Ureter (tissue), 1 donor: ENCODE measurements at regions not wholly inside any gene's neighbourhood (a gene's known extent, or its start where the extent isn't known, plus 50 kb on each side); places are given as distances from the start of the nearest gene placed in this dataset.
"Not testable (repeated sequence)": the region's sequence is repeated elsewhere in the genome, so short reads cannot be mapped to it uniquely, and the experiment has no call there.

Experiments
- DNase-seq: peaks from one replicate; pipeline ENCODE4 v3.0.0-alpha.2; 2020; ENCODE audit warnings: low spot score
- donor health status: DM: yes; HTN: yes; CAD: no.

GRCh38 chr13:88417801-88418200 is 746.6 kb downstream of the SLITRK5 start:
- DNase-seq, result no peak

GRCh38 chr13:88424463-88424862 is 753.3 kb downstream of the SLITRK5 start:
- DNase-seq, result no peak

GRCh38 chr13:88426661-88427060 is 755.5 kb downstream of the SLITRK5 start:
- DNase-seq, result no peak

GRCh38 chr13:88429862-88430261 is 758.7 kb downstream of the SLITRK5 start:
- no peak for DNase-seq

GRCh38 chr13:88434953-88435352 is 763.8 kb downstream of the SLITRK5 start:
- DNase-seq, result no peak

GRCh38 chr13:88436974-88437373 is 765.8 kb downstream of the SLITRK5 start:
- no peak for DNase-seq

GRCh38 chr13:88450515-88450914 is 779.3 kb downstream of the SLITRK5 start:
- no peak for DNase-seq

- no peak for DNase-seq
These were observed 785.0 kb downstream of the SLITRK5 start for GRCh38 chr13:88456151-88456550.

GRCh38 chr13:88459331-88459730 is 788.2 kb downstream of the SLITRK5 start:
- DNase-seq, result no peak

GRCh38 chr13:88461272-88462009 is 790.3 kb downstream of the SLITRK5 start:
- no peak for DNase-seq

GRCh38 chr13:88464851-88465250 is 793.7 kb downstream of the SLITRK5 start:
- DNase-seq, result no peak

- no peak for DNase-seq
These were observed 801.1 kb downstream of the SLITRK5 start for GRCh38 chr13:88472316-88472715.

- no peak for DNase-seq
These were observed 812.0 kb downstream of the SLITRK5 start for GRCh38 chr13:88483202-88483601.

- no peak for DNase-seq
These were observed 836.7 kb downstream of the SLITRK5 start for GRCh38 chr13:88507909-88508308.

GRCh38 chr13:88512993-88513392 is 841.8 kb downstream of the SLITRK5 start:
- DNase-seq, result not testable (repeated sequence)

GRCh38 chr13:88526186-88526852 is 855.1 kb downstream of the SLITRK5 start:
- DNase-seq, result no peak

GRCh38 chr13:88526853-88527215 is 855.7 kb downstream of the SLITRK5 start:
- no peak for DNase-seq

- no peak for DNase-seq
These were observed 870.8 kb downstream of the SLITRK5 start for GRCh38 chr13:88541994-88542393.

GRCh38 chr13:88544836-88545235 is 873.7 kb downstream of the SLITRK5 start:
- no peak for DNase-seq

GRCh38 chr13:88552966-88553365 is 881.8 kb downstream of the SLITRK5 start:
- DNase-seq, result no peak

- DNase-seq, result no peak
These were observed 894.4 kb downstream of the SLITRK5 start for GRCh38 chr13:88565566-88565965.

- DNase-seq, result no peak
These were observed 914.7 kb downstream of the SLITRK5 start for GRCh38 chr13:88585861-88586260.

- no peak for DNase-seq
These were observed 915.1 kb downstream of the SLITRK5 start for GRCh38 chr13:88586263-88586662.

- DNase-seq, result no peak
These were observed 919.4 kb downstream of the SLITRK5 start for GRCh38 chr13:88590574-88590973.
